DND-41 (cell line): ENCODE measurements at regions not wholly inside any gene's neighbourhood (a gene's known extent, or its start where the extent isn't known, plus 50 kb on each side); places are given as distances from the start of the nearest gene placed in this dataset.

ENCODE experiments used
- ATAC-seq: fragments of 200-7000 bp; cut with Tn5 transposase; 3 replicates; pipeline ENCODE4 v1.9.1; 2021; ENCODE audit warnings: low read depth; ENCODE audit not compliant: insufficient read depth
- DNase-seq: peaks from one replicate; pipeline ENCODE4 v3.0.0-alpha.2; 2020
- H2AFZ ChIP-seq: 2 replicates; pipeline ENCODE4 v1.6.0; 2012; ENCODE audit warnings: low read depth, low read length
- H3K27ac ChIP-seq: 2 replicates; pipeline ENCODE4 v1.5.1; 2012; ENCODE audit warnings: low read length, inconsistent platforms
- H3K27me3 ChIP-seq: fragments of 200-600 bp; sonication (generic); 2 replicates; pipeline ENCODE4 v1.6.0; 2012; ENCODE audit warnings: low read length, mild to moderate bottlenecking, inconsistent platforms; ENCODE audit not compliant: insufficient read depth, poor library complexity
- H3K36me3 ChIP-seq: 2 replicates; pipeline ENCODE4 v1.5.1; 2012; ENCODE audit warnings: low read length, inconsistent platforms; ENCODE audit not compliant: insufficient read depth
- H3K4me1 ChIP-seq: 2 replicates; pipeline ENCODE4 v1.5.1; 2012; ENCODE audit warnings: mild to moderate bottlenecking, low read length; ENCODE audit not compliant: insufficient read depth
- H3K4me2 ChIP-seq: 2 replicates; pipeline ENCODE4 v1.6.0; 2012; ENCODE audit warnings: mild to moderate bottlenecking, moderate library complexity, low read length, inconsistent platforms; ENCODE audit not compliant: insufficient read depth
- H3K4me3 ChIP-seq, 2 experiments: fragments of 200-600 bp in 1 of 2; shearing (Covaris generic) in 1 of 2; 2 replicates each; pipeline ENCODE4 v1.5.1; 2012 to 2016; ENCODE audit warnings: inconsistent platforms in 2 of 2, low read length in 2 of 2, mild to moderate bottlenecking in 2 of 2, low read depth in 1 of 2, moderate library complexity in 1 of 2
- H3K79me2 ChIP-seq: 2 replicates; pipeline ENCODE4 v1.6.0; 2012; ENCODE audit warnings: low read length, inconsistent platforms; ENCODE audit not compliant: insufficient read depth
- H3K9ac ChIP-seq: 2 replicates; pipeline ENCODE4 v1.6.0; 2012; ENCODE audit warnings: low read depth, mild to moderate bottlenecking, inconsistent platforms, low read length, moderate library complexity
- H3K9me3 ChIP-seq: 2 replicates; pipeline ENCODE4 v1.5.1; 2012; ENCODE audit warnings: low read length, moderate library complexity, mild to moderate bottlenecking, inconsistent platforms; ENCODE audit not compliant: insufficient read depth, severe bottlenecking
- H4K20me1 ChIP-seq: 2 replicates; pipeline ENCODE4 v1.6.0; 2012; ENCODE audit warnings: low read length; ENCODE audit not compliant: insufficient read depth
- CTCF ChIP-seq: IDR thresholded peaks from 2 replicates; pipeline ENCODE4 v1.5.1; 2012; ENCODE audit warnings: borderline replicate concordance, low read length, moderate library complexity, mild to moderate bottlenecking; ENCODE audit not compliant: poor library complexity, severe bottlenecking; ENCODE audit errors: extremely low read depth
- EZH2 ChIP-seq: IDR thresholded peaks from 3 replicates; pipeline ENCODE4 v1.6.1; 2012; ENCODE audit warnings: borderline replicate concordance, low read depth, mild to moderate bottlenecking, moderate library complexity, low read length, inconsistent platforms; ENCODE audit not compliant: severe bottlenecking

- Histone ChIP-seq H3K36me3 (no peaks in the 10 kb centered on the region), H3K4me1 (no peaks in the 10 kb centered on the region), H4K20me1 (no peaks in the 10 kb centered on the region), H3K4me2 (no peak overlapping the region), H2AFZ (no peak overlapping the region), H3K9ac (no peak overlapping the region), H3K27me3 (no peaks in the 10 kb centered on the region), H3K79me2 (no peaks in the 10 kb centered on the region), H3K27ac (no peak overlapping the region), H3K9me3 (no peaks in the 10 kb centered on the region), H3K4me3 (no peak overlapping the region)
- TF ChIP-seq EZH2 (no peak), CTCF (no peak)
- no peak for DNase-seq
- no peak for ATAC-seq
Observed at GRCh38 chr18:6589923-6590322, 139.6 kb upstream of the ARHGAP28 start.

- no peaks in the 10 kb centered on the region for H3K4me1 ChIP-seq
- no peak overlapping the region for H3K9ac ChIP-seq
- TF ChIP-seq CTCF = no peak
- no peak for TF ChIP-seq EZH2
- no peaks in the 10 kb centered on the region for H3K27me3 ChIP-seq
- H2AFZ ChIP-seq = no peak overlapping the region
- DNase-seq = no peak
- H3K4me2 ChIP-seq = no peak overlapping the region
- H3K36me3 ChIP-seq = no peaks in the 10 kb centered on the region
- H3K9me3 ChIP-seq = no peaks in the 10 kb centered on the region
- no peaks in the 10 kb centered on the region for H4K20me1 ChIP-seq
- ATAC-seq = no peak
- H3K27ac ChIP-seq = no peak overlapping the region
- no peaks in the 10 kb centered on the region for H3K79me2 ChIP-seq
- H3K4me3 ChIP-seq = no peak overlapping the region
Observed at GRCh38 chr18:6590326-6590725, 139.2 kb upstream of the ARHGAP28 start.

- Histone ChIP-seq H4K20me1 (no peaks in the 10 kb centered on the region), H3K27me3 (no peaks in the 10 kb centered on the region), H3K9ac (no peak overlapping the region), H3K9me3 (no peaks in the 10 kb centered on the region), H3K4me1 (no peaks in the 10 kb centered on the region), H3K79me2 (no peaks in the 10 kb centered on the region), H3K36me3 (no peaks in the 10 kb centered on the region), H3K4me2 (no peak overlapping the region), H3K4me3 (no peak overlapping the region), H2AFZ (no peak overlapping the region), H3K27ac (no peak overlapping the region)
- no peak for DNase-seq
- no peak for ATAC-seq
- no peak for TF ChIP-seq CTCF
- TF ChIP-seq EZH2 = no peak
Observed at GRCh38 chr18:6591491-6591890, 138.0 kb upstream of the ARHGAP28 start.

GRCh38 chr18:6592522-6592921, 137.0 kb upstream of the ARHGAP28 start:
- Histone ChIP-seq H3K9ac (no peak overlapping the region), H4K20me1 (no peaks in the 10 kb centered on the region), H3K79me2 (no peaks in the 10 kb centered on the region), H3K4me2 (no peak overlapping the region), H3K4me1 (no peaks in the 10 kb centered on the region), H3K4me3 (no peak overlapping the region), H3K9me3 (no peaks in the 10 kb centered on the region), H2AFZ (no peak overlapping the region), H3K36me3 (no peaks in the 10 kb centered on the region), H3K27ac (no peak overlapping the region), H3K27me3 (no peaks in the 10 kb centered on the region)
- ATAC-seq (no peak), DNase-seq (no peak)
- no peak for TF ChIP-seq EZH2
- TF ChIP-seq CTCF = no peak
